Astrocyte (in vitro differentiated cells and primary cell): ENCODE measurements at regions not wholly inside any gene's neighbourhood (a gene's known extent, or its start where the extent isn't known, plus 50 kb on each side); places are given as distances from the start of the nearest gene placed in this dataset.

Source experiments
- CTCF ChIP-seq: IDR thresholded peaks from 2 replicates; pipeline ENCODE4 v1.5.1; 2011; ENCODE audit warnings: low read depth, mild to moderate bottlenecking, inconsistent platforms, low read length, moderate library complexity; ENCODE audit not compliant: insufficient read depth
- EZH2 ChIP-seq: IDR thresholded peaks from 2 replicates; pipeline ENCODE4 v1.6.1; 2012; ENCODE audit warnings: mild to moderate bottlenecking, low read length, inconsistent platforms; ENCODE audit not compliant: insufficient read depth

- TF ChIP-seq CTCF (no peak), EZH2 (no peak)
Observed at GRCh38 chr9:1530696-1531095, 480.5 kb downstream of the DMRT2 start.
